WTC11 (cell line): ENCODE measurements at regions not wholly inside any gene's neighbourhood (a gene's known extent, or its start where the extent isn't known, plus 50 kb on each side); places are given as distances from the start of the nearest gene placed in this dataset.

Source experiments
- CREB1 ChIP-seq: sonication (generic); formaldehyde crosslinking; IDR thresholded peaks from 2 replicates; pipeline ENCODE4 v1.8.0; 2023; ENCODE audit warnings: mild to moderate bottlenecking, missing genetic modification reagents
- NFE2L1 ChIP-seq: sonication (generic); formaldehyde crosslinking; IDR thresholded peaks from 2 replicates; pipeline ENCODE4 v1.8.1; 2023; ENCODE audit warnings: missing genetic modification reagents
- TF ChIP-seq, protein P1 (sequence below): fragments of 200-600 bp; IDR thresholded peaks from 2 replicates; pipeline ENCODE4 v1.8.0; 2022; ENCODE audit warnings: antibody characterized with exemption
- TF ChIP-seq, protein P2 (sequence below): sonication (generic); formaldehyde crosslinking; IDR thresholded peaks from 2 replicates; pipeline ENCODE4 v1.8.1; 2022; ENCODE audit warnings: mild to moderate bottlenecking, missing genetic modification reagents, moderate library complexity, borderline replicate concordance
- TF ChIP-seq, protein P3 (sequence below): sonication (generic); formaldehyde crosslinking; IDR thresholded peaks from 2 replicates; pipeline ENCODE4 v1.8.1; 2023; ENCODE audit warnings: mild to moderate bottlenecking, missing genetic modification reagents, borderline replicate concordance

DNA sequence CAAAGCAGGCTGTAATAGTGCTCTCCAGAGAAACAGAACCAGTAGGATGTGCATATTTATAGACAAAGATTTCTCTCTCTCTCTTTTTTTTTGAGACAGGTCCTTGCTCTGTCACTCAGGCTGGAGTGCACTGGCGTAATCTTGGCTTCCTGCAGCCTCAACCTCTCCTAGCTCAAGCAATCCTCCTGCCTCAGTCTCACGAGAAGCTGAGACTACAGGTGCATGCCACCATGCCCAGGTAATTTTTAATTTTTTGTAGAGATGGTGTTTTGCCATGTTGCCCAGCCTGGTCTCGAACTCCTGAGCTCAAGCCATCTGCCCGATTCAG lies 67.1 kb upstream of the CHD2 start:
- no peak for TF ChIP-seq NFE2L1 (CRISPR knock-in tag)
- TF ChIP-seq, protein P1, sequence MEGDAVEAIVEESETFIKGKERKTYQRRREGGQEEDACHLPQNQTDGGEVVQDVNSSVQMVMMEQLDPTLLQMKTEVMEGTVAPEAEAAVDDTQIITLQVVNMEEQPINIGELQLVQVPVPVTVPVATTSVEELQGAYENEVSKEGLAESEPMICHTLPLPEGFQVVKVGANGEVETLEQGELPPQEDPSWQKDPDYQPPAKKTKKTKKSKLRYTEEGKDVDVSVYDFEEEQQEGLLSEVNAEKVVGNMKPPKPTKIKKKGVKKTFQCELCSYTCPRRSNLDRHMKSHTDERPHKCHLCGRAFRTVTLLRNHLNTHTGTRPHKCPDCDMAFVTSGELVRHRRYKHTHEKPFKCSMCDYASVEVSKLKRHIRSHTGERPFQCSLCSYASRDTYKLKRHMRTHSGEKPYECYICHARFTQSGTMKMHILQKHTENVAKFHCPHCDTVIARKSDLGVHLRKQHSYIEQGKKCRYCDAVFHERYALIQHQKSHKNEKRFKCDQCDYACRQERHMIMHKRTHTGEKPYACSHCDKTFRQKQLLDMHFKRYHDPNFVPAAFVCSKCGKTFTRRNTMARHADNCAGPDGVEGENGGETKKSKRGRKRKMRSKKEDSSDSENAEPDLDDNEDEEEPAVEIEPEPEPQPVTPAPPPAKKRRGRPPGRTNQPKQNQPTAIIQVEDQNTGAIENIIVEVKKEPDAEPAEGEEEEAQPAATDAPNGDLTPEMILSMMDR: no peak
- TF ChIP-seq, protein P2, sequence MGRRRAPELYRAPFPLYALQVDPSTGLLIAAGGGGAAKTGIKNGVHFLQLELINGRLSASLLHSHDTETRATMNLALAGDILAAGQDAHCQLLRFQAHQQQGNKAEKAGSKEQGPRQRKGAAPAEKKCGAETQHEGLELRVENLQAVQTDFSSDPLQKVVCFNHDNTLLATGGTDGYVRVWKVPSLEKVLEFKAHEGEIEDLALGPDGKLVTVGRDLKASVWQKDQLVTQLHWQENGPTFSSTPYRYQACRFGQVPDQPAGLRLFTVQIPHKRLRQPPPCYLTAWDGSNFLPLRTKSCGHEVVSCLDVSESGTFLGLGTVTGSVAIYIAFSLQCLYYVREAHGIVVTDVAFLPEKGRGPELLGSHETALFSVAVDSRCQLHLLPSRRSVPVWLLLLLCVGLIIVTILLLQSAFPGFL (CRISPR knock-in tag): no peak
- no peak for TF ChIP-seq CREB1 (CRISPR knock-in tag)
- TF ChIP-seq, protein P3, sequence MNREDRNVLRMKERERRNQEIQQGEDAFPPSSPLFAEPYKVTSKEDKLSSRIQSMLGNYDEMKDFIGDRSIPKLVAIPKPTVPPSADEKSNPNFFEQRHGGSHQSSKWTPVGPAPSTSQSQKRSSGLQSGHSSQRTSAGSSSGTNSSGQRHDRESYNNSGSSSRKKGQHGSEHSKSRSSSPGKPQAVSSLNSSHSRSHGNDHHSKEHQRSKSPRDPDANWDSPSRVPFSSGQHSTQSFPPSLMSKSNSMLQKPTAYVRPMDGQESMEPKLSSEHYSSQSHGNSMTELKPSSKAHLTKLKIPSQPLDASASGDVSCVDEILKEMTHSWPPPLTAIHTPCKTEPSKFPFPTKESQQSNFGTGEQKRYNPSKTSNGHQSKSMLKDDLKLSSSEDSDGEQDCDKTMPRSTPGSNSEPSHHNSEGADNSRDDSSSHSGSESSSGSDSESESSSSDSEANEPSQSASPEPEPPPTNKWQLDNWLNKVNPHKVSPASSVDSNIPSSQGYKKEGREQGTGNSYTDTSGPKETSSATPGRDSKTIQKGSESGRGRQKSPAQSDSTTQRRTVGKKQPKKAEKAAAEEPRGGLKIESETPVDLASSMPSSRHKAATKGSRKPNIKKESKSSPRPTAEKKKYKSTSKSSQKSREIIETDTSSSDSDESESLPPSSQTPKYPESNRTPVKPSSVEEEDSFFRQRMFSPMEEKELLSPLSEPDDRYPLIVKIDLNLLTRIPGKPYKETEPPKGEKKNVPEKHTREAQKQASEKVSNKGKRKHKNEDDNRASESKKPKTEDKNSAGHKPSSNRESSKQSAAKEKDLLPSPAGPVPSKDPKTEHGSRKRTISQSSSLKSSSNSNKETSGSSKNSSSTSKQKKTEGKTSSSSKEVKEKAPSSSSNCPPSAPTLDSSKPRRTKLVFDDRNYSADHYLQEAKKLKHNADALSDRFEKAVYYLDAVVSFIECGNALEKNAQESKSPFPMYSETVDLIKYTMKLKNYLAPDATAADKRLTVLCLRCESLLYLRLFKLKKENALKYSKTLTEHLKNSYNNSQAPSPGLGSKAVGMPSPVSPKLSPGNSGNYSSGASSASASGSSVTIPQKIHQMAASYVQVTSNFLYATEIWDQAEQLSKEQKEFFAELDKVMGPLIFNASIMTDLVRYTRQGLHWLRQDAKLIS (CRISPR knock-in tag): no peak
